Hepatocyte (in vitro differentiated cells): ENCODE measurements at regions not wholly inside any gene's neighbourhood (a gene's known extent, or its start where the extent isn't known, plus 50 kb on each side); places are given as distances from the start of the nearest gene placed in this dataset.

Experiments used
- EZH2 ChIP-seq: fragments of 200-600 bp; sonication (generic); IDR thresholded peaks from 2 replicates; pipeline ENCODE4 v1.6.1; 2016; ENCODE audit warnings: antibody characterized with exemption, mild to moderate bottlenecking, borderline replicate concordance
- EZH2phosphoT487 ChIP-seq: fragments of 200-600 bp; sonication (generic); IDR thresholded peaks from one replicate; pipeline ENCODE4 v1.6.1; 2018; ENCODE audit warnings: antibody characterized with exemption, mild to moderate bottlenecking, low read depth, moderate library complexity; ENCODE audit not compliant: unreplicated experiment, severe bottlenecking
- TF ChIP-seq, protein P1 (sequence below): fragments of 200-600 bp; sonication (generic); IDR thresholded peaks from 2 replicates; pipeline ENCODE4 v1.5.1; 2016; ENCODE audit warnings: antibody characterized with exemption, mild to moderate bottlenecking; ENCODE audit not compliant: poor library complexity

DNA sequence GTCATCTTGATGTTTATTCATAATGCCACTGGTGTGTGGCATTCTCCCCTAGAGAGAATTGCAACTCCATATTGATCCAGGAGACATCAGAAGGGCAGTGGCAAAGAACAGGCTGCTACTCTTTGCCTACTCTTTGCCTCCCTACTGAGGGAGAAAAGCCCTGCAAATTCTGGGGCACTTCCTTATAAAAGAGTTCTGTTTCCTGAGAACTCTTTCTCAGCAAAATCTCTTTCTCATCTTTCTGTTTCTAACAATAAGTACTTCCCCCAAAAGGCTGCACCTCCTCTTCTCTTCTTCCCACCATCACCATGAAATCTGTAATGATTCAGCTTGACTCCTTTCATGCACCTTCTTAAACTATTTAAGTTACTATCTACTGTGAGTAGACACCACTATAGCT, 270.3 kb downstream of the MREG start:
- TF ChIP-seq, protein P1, sequence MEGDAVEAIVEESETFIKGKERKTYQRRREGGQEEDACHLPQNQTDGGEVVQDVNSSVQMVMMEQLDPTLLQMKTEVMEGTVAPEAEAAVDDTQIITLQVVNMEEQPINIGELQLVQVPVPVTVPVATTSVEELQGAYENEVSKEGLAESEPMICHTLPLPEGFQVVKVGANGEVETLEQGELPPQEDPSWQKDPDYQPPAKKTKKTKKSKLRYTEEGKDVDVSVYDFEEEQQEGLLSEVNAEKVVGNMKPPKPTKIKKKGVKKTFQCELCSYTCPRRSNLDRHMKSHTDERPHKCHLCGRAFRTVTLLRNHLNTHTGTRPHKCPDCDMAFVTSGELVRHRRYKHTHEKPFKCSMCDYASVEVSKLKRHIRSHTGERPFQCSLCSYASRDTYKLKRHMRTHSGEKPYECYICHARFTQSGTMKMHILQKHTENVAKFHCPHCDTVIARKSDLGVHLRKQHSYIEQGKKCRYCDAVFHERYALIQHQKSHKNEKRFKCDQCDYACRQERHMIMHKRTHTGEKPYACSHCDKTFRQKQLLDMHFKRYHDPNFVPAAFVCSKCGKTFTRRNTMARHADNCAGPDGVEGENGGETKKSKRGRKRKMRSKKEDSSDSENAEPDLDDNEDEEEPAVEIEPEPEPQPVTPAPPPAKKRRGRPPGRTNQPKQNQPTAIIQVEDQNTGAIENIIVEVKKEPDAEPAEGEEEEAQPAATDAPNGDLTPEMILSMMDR, result no peak
- TF ChIP-seq EZH2 (no peak), EZH2phosphoT487 (no peak)
